Loucy (cell line): ENCODE measurements at regions not wholly inside any gene's neighbourhood (a gene's known extent, or its start where the extent isn't known, plus 50 kb on each side); places are given as distances from the start of the nearest gene placed in this dataset.

Experiments
- EZH2phosphoT487 ChIP-seq: fragments of 200-600 bp; IDR thresholded peaks from 2 replicates; pipeline ENCODE4 v1.6.1; 2018; ENCODE audit warnings: antibody characterized with exemption, mild to moderate bottlenecking, moderate library complexity, borderline replicate concordance
- TF ChIP-seq, protein P1 (sequence below): fragments of 200-600 bp; sonication (generic); conservative IDR thresholded peaks from 2 replicates; pipeline ENCODE4 v1.5.1; 2014; ENCODE audit warnings: mild to moderate bottlenecking, antibody characterized with exemption, low read length

DNA sequence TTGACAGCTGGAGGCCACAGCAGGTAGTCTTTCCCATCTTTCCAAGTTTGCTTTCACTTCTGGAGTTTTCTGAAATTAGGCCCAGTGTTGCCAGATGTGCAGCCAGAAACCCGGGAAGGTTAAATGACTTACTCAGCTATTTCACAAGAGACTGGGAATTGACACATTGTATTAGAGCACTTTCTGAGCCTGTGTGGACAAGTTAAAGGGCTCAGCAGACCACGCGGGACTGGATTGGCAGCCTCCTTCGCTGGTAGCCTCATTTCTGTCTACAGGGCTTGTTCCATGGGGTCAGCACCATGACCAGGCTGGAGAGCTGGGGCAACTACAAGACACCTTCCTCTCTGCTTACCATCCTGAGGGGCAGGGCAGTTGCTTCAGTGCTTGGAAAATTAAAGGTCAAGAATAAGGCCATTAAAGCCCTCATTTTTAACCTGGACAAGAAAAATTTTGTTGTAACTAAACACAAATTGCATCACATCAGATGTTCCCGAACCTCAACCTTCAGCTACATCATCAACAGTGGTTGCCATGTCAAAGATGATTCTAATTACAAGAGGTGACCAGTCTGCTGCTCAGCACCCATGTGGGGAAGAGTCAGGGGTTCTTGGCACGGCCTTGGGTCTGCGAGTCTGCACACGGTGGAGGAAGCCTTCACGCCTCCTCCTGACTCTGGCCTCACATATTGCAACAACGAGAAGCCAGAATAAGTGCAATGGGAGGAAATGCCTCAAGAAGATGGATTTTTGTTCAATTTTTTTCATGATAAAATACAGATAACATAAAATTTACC lies 279.5 kb upstream of the RAB6C start:
- TF ChIP-seq EZH2phosphoT487 = no peak
- TF ChIP-seq, protein P1, sequence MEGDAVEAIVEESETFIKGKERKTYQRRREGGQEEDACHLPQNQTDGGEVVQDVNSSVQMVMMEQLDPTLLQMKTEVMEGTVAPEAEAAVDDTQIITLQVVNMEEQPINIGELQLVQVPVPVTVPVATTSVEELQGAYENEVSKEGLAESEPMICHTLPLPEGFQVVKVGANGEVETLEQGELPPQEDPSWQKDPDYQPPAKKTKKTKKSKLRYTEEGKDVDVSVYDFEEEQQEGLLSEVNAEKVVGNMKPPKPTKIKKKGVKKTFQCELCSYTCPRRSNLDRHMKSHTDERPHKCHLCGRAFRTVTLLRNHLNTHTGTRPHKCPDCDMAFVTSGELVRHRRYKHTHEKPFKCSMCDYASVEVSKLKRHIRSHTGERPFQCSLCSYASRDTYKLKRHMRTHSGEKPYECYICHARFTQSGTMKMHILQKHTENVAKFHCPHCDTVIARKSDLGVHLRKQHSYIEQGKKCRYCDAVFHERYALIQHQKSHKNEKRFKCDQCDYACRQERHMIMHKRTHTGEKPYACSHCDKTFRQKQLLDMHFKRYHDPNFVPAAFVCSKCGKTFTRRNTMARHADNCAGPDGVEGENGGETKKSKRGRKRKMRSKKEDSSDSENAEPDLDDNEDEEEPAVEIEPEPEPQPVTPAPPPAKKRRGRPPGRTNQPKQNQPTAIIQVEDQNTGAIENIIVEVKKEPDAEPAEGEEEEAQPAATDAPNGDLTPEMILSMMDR = no peak
